ENCODE measurements at regions not wholly inside any gene's neighbourhood (a gene's known extent, or its start where the extent isn't known, plus 50 kb on each side); places are given as distances from the start of the nearest gene placed in this dataset.
A peak's percentile ranks its signal among the peaks of the same experiment; 100 is the strongest.
"Not testable (repeated sequence)": the region's sequence is repeated elsewhere in the genome, so short reads cannot be mapped to it uniquely, and the experiment has no call there.

GRCh38 chr6:4250645-4251044 is 115.3 kb upstream of the ECI2 start:
- Mint-ChIP-seq H3K27ac (no peak overlapping the region), H3K4me1 (ENCODE audit: low read depth) (peaks cover 21% of the 10 kb centered on the region), H3K4me3 (no peak overlapping the region), H3K27me3 (ENCODE audit: insufficient read depth) (peaks cover 2% of the 10 kb centered on the region), H3K36me3 (ENCODE audit: low read depth) (no peaks in the 10 kb centered on the region; the same call in 1 of the 2 replicates), H3K9me3 (no peaks in the 10 kb centered on the region; the same call in 1 of the 2 replicates)
- TF ChIP-seq, protein P1, sequence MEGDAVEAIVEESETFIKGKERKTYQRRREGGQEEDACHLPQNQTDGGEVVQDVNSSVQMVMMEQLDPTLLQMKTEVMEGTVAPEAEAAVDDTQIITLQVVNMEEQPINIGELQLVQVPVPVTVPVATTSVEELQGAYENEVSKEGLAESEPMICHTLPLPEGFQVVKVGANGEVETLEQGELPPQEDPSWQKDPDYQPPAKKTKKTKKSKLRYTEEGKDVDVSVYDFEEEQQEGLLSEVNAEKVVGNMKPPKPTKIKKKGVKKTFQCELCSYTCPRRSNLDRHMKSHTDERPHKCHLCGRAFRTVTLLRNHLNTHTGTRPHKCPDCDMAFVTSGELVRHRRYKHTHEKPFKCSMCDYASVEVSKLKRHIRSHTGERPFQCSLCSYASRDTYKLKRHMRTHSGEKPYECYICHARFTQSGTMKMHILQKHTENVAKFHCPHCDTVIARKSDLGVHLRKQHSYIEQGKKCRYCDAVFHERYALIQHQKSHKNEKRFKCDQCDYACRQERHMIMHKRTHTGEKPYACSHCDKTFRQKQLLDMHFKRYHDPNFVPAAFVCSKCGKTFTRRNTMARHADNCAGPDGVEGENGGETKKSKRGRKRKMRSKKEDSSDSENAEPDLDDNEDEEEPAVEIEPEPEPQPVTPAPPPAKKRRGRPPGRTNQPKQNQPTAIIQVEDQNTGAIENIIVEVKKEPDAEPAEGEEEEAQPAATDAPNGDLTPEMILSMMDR (IDR thresholded peaks at IDR 0.05): no peak
- DNase-seq: no peak

- peaks cover 16% of the 10 kb centered on the region for H3K36me3 Mint-ChIP-seq (ENCODE audit: low read depth)
- peaks cover 12% of the 10 kb centered on the region for H3K27me3 Mint-ChIP-seq (ENCODE audit: insufficient read depth)
- not testable (repeated sequence) for H3K4me1 Mint-ChIP-seq (ENCODE audit: low read depth); DNase-seq; H3K4me3 Mint-ChIP-seq; H3K27ac Mint-ChIP-seq
- peaks cover 19% of the 10 kb centered on the region for H3K9me3 Mint-ChIP-seq
Measured at GRCh38 chr6:4243832-4244231, 108.5 kb upstream of the ECI2 start.

DNA sequence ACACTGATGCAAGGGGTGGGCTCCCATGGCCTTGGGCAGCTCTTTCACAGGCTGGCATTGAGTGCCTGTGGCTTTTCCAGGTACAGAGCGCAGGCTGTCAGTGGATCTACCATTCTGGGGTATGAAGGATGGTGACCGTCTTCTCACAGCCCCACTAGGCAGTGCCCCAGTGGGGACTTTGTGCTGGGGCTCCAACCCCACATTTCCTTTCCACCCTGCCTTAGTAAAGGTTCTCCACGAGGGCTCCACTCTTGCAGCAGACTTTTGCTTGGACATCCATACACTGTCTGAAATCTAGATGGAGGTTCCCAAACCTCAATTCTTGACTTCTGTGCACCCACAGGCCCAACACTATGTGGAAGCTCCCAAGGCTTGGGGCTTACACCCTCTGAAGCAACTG is 107.9 kb upstream of the ECI2 start:
- TF ChIP-seq, protein P1 (IDR thresholded peaks at IDR 0.05): no peak
- Mint-ChIP-seq H3K4me3 (no peak overlapping the region), H3K27me3 (ENCODE audit: insufficient read depth) (peaks cover 12% of the 10 kb centered on the region), H3K36me3 (ENCODE audit: low read depth) (peaks cover 16% of the 10 kb centered on the region), H3K4me1 (ENCODE audit: low read depth) (no peaks in the 10 kb centered on the region), H3K9me3 (peaks cover 19% of the 10 kb centered on the region), H3K27ac (no peak overlapping the region)
- no peak for DNase-seq

GRCh38 chr6:4242601-4243000 is 107.2 kb upstream of the ECI2 start:
- peaks cover 11% of the 10 kb centered on the region for H3K27me3 Mint-ChIP-seq (ENCODE audit: insufficient read depth)
- no peaks in the 10 kb centered on the region for H3K4me1 Mint-ChIP-seq (ENCODE audit: low read depth)
- TF ChIP-seq, protein P1 (IDR thresholded peaks at IDR 0.05): no peak
- no peak overlapping the region for H3K4me3 Mint-ChIP-seq
- peaks cover 16% of the 10 kb centered on the region for H3K36me3 Mint-ChIP-seq (ENCODE audit: low read depth)
- peaks cover 19% of the 10 kb centered on the region for H3K9me3 Mint-ChIP-seq
- DNase-seq: no peak
- no peak overlapping the region for H3K27ac Mint-ChIP-seq

- TF ChIP-seq, protein P1 (IDR thresholded peaks at IDR 0.05): no peak
- Mint-ChIP-seq H3K27ac (no peak overlapping the region), H3K9me3 (peaks cover 19% of the 10 kb centered on the region), H3K27me3 (ENCODE audit: insufficient read depth) (peaks cover 10% of the 10 kb centered on the region), H3K36me3 (ENCODE audit: low read depth) (peaks cover 16% of the 10 kb centered on the region), H3K4me1 (ENCODE audit: low read depth) (no peaks in the 10 kb centered on the region), H3K4me3 (no peak overlapping the region)
- DNase-seq: no peak
Measured at GRCh38 chr6:4240148-4240547, 104.8 kb upstream of the ECI2 start.

DNA sequence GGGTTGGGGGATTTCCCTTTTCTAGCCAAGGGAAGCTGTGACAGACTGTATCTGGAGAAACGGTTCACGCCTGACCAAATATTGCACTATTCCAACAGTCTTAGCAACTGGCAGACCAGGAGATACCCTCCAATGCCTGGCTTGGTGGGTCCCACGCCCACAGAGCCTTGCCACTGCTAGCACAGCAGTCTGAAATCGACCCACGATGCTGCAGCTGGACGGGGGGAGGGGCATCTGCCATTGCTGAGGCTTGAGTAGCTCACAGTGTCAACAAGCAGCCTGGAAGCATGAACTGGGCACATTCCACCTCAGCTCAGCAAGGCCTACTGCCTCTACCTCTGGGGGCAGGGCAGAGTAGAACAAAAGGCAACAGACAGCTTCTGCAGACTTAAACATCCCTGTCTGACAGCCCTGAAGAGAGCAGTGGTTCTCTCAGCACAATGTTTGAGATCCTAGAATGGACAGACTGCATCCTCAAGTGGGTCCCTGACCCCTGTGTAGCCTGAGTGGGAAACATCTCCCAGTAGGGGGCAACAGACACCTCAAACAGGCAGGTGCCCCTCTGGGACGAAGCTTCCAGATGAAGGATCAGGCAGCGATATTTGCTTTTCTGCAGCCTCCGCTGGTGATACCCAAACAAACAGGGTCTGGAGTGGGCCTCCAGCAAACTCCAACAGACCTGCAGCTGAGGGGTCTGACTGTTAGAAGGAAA is 89.9 kb upstream of the ECI2 start:
- DNase-seq: no peak
- no peaks in the 10 kb centered on the region for H3K36me3 Mint-ChIP-seq (ENCODE audit: low read depth)
- peaks cover 6% of the 10 kb centered on the region for H3K27me3 Mint-ChIP-seq (ENCODE audit: insufficient read depth)
- peaks cover 12% of the 10 kb centered on the region; the same call in 1 of the 2 replicates for H3K4me1 Mint-ChIP-seq (ENCODE audit: low read depth)
- no peak overlapping the region for H3K4me3 Mint-ChIP-seq
- no peaks in the 10 kb centered on the region; the same call in 1 of the 2 replicates for H3K9me3 Mint-ChIP-seq
- TF ChIP-seq, protein P1 (IDR thresholded peaks at IDR 0.05): 0 out of 2 replicates have a peak, but pooled peaks have one; percentile 24
- H3K27ac Mint-ChIP-seq: no peak overlapping the region
